Endothelial cell of umbilical vein (primary cell): ENCODE measurements at regions not wholly inside any gene's neighbourhood (a gene's known extent, or its start where the extent isn't known, plus 50 kb on each side); places are given as distances from the start of the nearest gene placed in this dataset.

Experiments
- BruUV-seq: library from RNA; stranded (reverse); fragments of 400-500 nt; replicated peaks from 2 replicates; lab custom pipeline; 2021; lab: Mats Ljungman, UMichigan
- CTCF ChIA-PET: fragments of 300-600, 350-600 bp; sonication (Branson Sonifier 250); formaldehyde crosslinking; loops from one replicate; lab custom pipeline; 2021; ENCODE audit warnings: antibody characterized with exemption, inconsistent platforms; lab: Charles Lee
- POLR2A ChIA-PET: fragments of 300-600, 350-600 bp; sonication (Branson Sonifier 250); formaldehyde crosslinking; loops from one replicate; lab custom pipeline; 2021; ENCODE audit warnings: antibody characterized with exemption, inconsistent platforms; lab: Charles Lee
- DNase-seq: peaks from one replicate; pipeline ENCODE4 v3.0.0-alpha.2; 2011; ENCODE audit warnings: low read depth, low spot score
- FAIRE-seq: peaks from 2 replicates; lab custom pipeline; 2011; peaks lifted over from hg19 to GRCh38; lab: Jason Lieb, UNC
- H2AFZ ChIP-seq: 2 replicates; pipeline ENCODE4 v1.6.0; 2012; ENCODE audit warnings: low read depth, low read length, control low read depth, inconsistent platforms
- H3K27ac ChIP-seq: 2 replicates; pipeline ENCODE4 v1.5.1; 2011; ENCODE audit warnings: low read depth, mild to moderate bottlenecking, control low read depth, low read length, moderate library complexity; ENCODE audit not compliant: insufficient read depth
- H3K27me3 ChIP-seq, 2 experiments: 2 replicates each; pipeline versions ENCODE4 v1.6.0 to v1.6.1; 2011; ENCODE audit warnings: low read length in 2 of 2, mixed read lengths in 1 of 2; ENCODE audit not compliant: control insufficient read depth in 2 of 2, insufficient read depth in 2 of 2
- H3K36me3 ChIP-seq, 2 experiments: 2 replicates in 1 of 2; 3 replicates in 1 of 2; pipeline ENCODE4 v1.5.1; 2011; ENCODE audit warnings: low read length in 2 of 2, mild to moderate bottlenecking in 1 of 2, moderate library complexity in 1 of 2; ENCODE audit not compliant: control insufficient read depth in 2 of 2, insufficient read depth in 2 of 2; ENCODE audit errors: extremely low read depth in 1 of 2
- H3K4me1 ChIP-seq: 3 replicates; pipeline ENCODE4 v1.5.1; 2011; ENCODE audit warnings: mild to moderate bottlenecking, low read length; ENCODE audit not compliant: control insufficient read depth, insufficient read depth; ENCODE audit errors: extremely low read depth
- H3K4me2 ChIP-seq: 2 replicates; pipeline ENCODE4 v1.6.1; 2011; ENCODE audit warnings: low read length, control low read depth, mixed read lengths; ENCODE audit not compliant: insufficient read depth
- H3K4me3 ChIP-seq, 3 experiments: fragments of 200-600 bp in 1 of 3; sonication (generic), shearing (Covaris generic) in 1 of 3; replicated peaks in 1 of 3; 2 replicates each; pipeline ENCODE4 v1.5.1; 2011 to 2016; ENCODE audit warnings: control low read depth in 3 of 3, low read length in 3 of 3, mild to moderate bottlenecking in 2 of 3, inconsistent platforms in 1 of 3, low read depth in 1 of 3, moderate library complexity in 1 of 3; ENCODE audit not compliant: insufficient read depth in 1 of 3
- H3K79me2 ChIP-seq: 2 replicates; pipeline ENCODE4 v1.6.0; 2012; ENCODE audit warnings: low read length, inconsistent platforms; ENCODE audit not compliant: control insufficient read depth, insufficient read depth
- H3K9ac ChIP-seq: replicated peaks from 2 replicates; pipeline ENCODE3; 2011; ENCODE audit warnings: low read length, control low read depth; ENCODE audit not compliant: insufficient read depth; ENCODE audit errors: extremely low read depth
- H3K9me1 ChIP-seq: replicated peaks from 3 replicates; pipeline ENCODE4 v1.6.0; 2011; ENCODE audit warnings: mild to moderate bottlenecking, low read length; ENCODE audit not compliant: control insufficient read depth, insufficient read depth; ENCODE audit errors: extremely low read depth
- H3K9me3 ChIP-seq: replicated peaks from 2 replicates; pipeline ENCODE4 v1.5.1; 2012; ENCODE audit warnings: low read length, inconsistent platforms; ENCODE audit not compliant: control insufficient read depth, insufficient read depth
- H4K20me1 ChIP-seq: replicated peaks from 2 replicates; pipeline ENCODE3; 2011; ENCODE audit warnings: mild to moderate bottlenecking, low read length; ENCODE audit not compliant: control insufficient read depth, insufficient read depth; ENCODE audit errors: extremely low read depth
- EZH2 ChIP-seq: IDR thresholded peaks from 2 replicates; pipeline ENCODE4 v1.6.1; 2012; ENCODE audit warnings: borderline replicate concordance, low read depth, mild to moderate bottlenecking, moderate library complexity, low read length, inconsistent platforms; ENCODE audit not compliant: severe bottlenecking
- FOS ChIP-seq: IDR thresholded peaks from 2 replicates; pipeline ENCODE4 v1.6.1; 2011; ENCODE audit warnings: mild to moderate bottlenecking, low read length, moderate library complexity, borderline replicate concordance; ENCODE audit not compliant: insufficient read depth
- GATA2 ChIP-seq: IDR thresholded peaks from 2 replicates; pipeline ENCODE4 v1.7.0; 2011; ENCODE audit warnings: low read depth, mild to moderate bottlenecking, moderate library complexity, mixed read lengths, low read length; ENCODE audit not compliant: insufficient read length, insufficient read depth
- JUN ChIP-seq: IDR thresholded peaks from 2 replicates; pipeline ENCODE4 v1.6.1; 2011; ENCODE audit warnings: borderline replicate concordance, low read depth; ENCODE audit not compliant: insufficient read length, insufficient read depth
- MYC ChIP-seq: IDR thresholded peaks from one replicate; pipeline ENCODE4 v1.6.1; 2011; ENCODE audit warnings: mild to moderate bottlenecking, low read depth, low read length
- POLR2A ChIP-seq: IDR thresholded peaks from 2 replicates; pipeline ENCODE4 v1.6.1; 2012; ENCODE audit warnings: low read depth, mild to moderate bottlenecking, control low read depth, low read length
- POLR2AphosphoS5 ChIP-seq: IDR thresholded peaks from 2 replicates; pipeline ENCODE4 v1.6.1; 2012; ENCODE audit warnings: low read depth, mild to moderate bottlenecking, control low read depth, low read length, moderate library complexity; ENCODE audit not compliant: insufficient read depth
- dilution Hi-C: fragments of 300-500 bp; cut with MboI; formaldehyde crosslinking; loops from one replicate; pipeline ENCODE4 v1.15.0; 2019; ENCODE audit warnings: low sequenced_read_pairs; ENCODE audit not compliant: extremely low pct_ligation_motif_present
- intact Hi-C: fragments of 100-400 bp; cut with micrococcal nuclease; formaldehyde crosslinking; loops from one replicate; pipeline ENCODE4 v1.10.0; 2022
- TF ChIP-seq, protein P1 (sequence below), 2 donors: IDR thresholded peaks; 1 replicate in 1 of 2; 2 replicates in 1 of 2; pipeline ENCODE4 v1.5.1; 2011; ENCODE audit warnings: low read length in 2 of 2, mild to moderate bottlenecking in 2 of 2, moderate library complexity in 2 of 2, control low read depth in 1 of 2, inconsistent platforms in 1 of 2, low read depth in 1 of 2; ENCODE audit not compliant: insufficient read depth in 1 of 2; ENCODE audit errors: extremely low read depth in 1 of 2
- TF ChIP-seq, protein P2 (sequence below): IDR thresholded peaks from 2 replicates; pipeline ENCODE4 v1.6.1; 2011; ENCODE audit not compliant: insufficient read depth, insufficient read length

- Histone ChIP-seq H3K27me3 (no peaks in the 10 kb centered on the region), H3K79me2 (no peaks in the 10 kb centered on the region), H3K4me1 (no peaks in the 10 kb centered on the region), H3K27ac (no peak overlapping the region), H3K9me3 (no peaks in the 10 kb centered on the region), H3K9ac (no peak overlapping the region), H2AFZ (no peak overlapping the region), H3K4me3 (no peak overlapping the region), H3K36me3 (no peaks in the 10 kb centered on the region), H3K9me1 (no peaks in the 10 kb centered on the region), H3K4me2 (no peak overlapping the region), H4K20me1 (no peaks in the 10 kb centered on the region)
- intact Hi-C loops (no loop called here), dilution Hi-C loops (no loop called here)
- DNase-seq (no peak), FAIRE-seq (no peak)
- TF ChIP-seq JUN = no peak
- no peak for TF ChIP-seq POLR2AphosphoS5
- no peak for TF ChIP-seq POLR2A
- no peak for TF ChIP-seq EZH2
- no peak for TF ChIP-seq GATA2
- CTCF ChIA-PET = no interaction called here
- no TSS peak for BruUV-seq
- POLR2A ChIA-PET = no interaction called here
These were observed 385.6 kb downstream of the SLITRK6 start for GRCh38 chr13:85413664-85414063.

GRCh38 chr13:85412448-85412847 is 386.8 kb downstream of the SLITRK6 start:
- CTCF ChIA-PET = no interaction called here
- H3K9me1 ChIP-seq = no peaks in the 10 kb centered on the region
- H3K4me3 ChIP-seq = no peak overlapping the region
- POLR2A ChIA-PET = no interaction called here
- H3K9ac ChIP-seq = no peak overlapping the region
- intact Hi-C loops (no loop called here), dilution Hi-C loops (no loop called here)
- no peaks in the 10 kb centered on the region for H3K9me3 ChIP-seq
- H3K27ac ChIP-seq = no peak overlapping the region
- no peak for DNase-seq
- H3K4me1 ChIP-seq = no peaks in the 10 kb centered on the region
- TF ChIP-seq EZH2 (no peak), POLR2A (no peak), FOS (no peak), MYC (no peak), GATA2 (no peak), JUN (no peak)
- TF ChIP-seq, protein P1, sequence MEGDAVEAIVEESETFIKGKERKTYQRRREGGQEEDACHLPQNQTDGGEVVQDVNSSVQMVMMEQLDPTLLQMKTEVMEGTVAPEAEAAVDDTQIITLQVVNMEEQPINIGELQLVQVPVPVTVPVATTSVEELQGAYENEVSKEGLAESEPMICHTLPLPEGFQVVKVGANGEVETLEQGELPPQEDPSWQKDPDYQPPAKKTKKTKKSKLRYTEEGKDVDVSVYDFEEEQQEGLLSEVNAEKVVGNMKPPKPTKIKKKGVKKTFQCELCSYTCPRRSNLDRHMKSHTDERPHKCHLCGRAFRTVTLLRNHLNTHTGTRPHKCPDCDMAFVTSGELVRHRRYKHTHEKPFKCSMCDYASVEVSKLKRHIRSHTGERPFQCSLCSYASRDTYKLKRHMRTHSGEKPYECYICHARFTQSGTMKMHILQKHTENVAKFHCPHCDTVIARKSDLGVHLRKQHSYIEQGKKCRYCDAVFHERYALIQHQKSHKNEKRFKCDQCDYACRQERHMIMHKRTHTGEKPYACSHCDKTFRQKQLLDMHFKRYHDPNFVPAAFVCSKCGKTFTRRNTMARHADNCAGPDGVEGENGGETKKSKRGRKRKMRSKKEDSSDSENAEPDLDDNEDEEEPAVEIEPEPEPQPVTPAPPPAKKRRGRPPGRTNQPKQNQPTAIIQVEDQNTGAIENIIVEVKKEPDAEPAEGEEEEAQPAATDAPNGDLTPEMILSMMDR (IDR thresholded peaks at IDR 0.05; ENCODE audit: extremely low read depth in 1 of 2, insufficient read depth in 1 of 2, low read depth in 1 of 2, low read length in 2 of 2) = no peak
- TF ChIP-seq, protein P2, sequence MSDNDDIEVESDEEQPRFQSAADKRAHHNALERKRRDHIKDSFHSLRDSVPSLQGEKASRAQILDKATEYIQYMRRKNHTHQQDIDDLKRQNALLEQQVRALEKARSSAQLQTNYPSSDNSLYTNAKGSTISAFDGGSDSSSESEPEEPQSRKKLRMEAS = no peak
- BruUV-seq = no TSS peak
- H2AFZ ChIP-seq = no peak overlapping the region
- H3K79me2 ChIP-seq = no peaks in the 10 kb centered on the region
- no peaks in the 10 kb centered on the region for H3K36me3 ChIP-seq
- no peaks in the 10 kb centered on the region for H3K27me3 ChIP-seq
- no peak for FAIRE-seq
- H3K4me2 ChIP-seq = no peak overlapping the region
- H4K20me1 ChIP-seq = no peaks in the 10 kb centered on the region
